HepG2 (cell line): ENCODE measurements at regions not wholly inside any gene's neighbourhood (a gene's known extent, or its start where the extent isn't known, plus 50 kb on each side); places are given as distances from the start of the nearest gene placed in this dataset.

Experiments
- CEBPG ChIP-seq: IDR thresholded peaks from 2 replicates; pipeline ENCODE4 v1.6.1; 2016
- HMG20B ChIP-seq: conservative IDR thresholded peaks from 2 replicates; pipeline ENCODE4 v1.6.1; 2016; ENCODE audit warnings: missing genetic modification reagents, missing compliant biosample characterization
- RAD21 ChIP-seq: fragments of 450-650 bp; formaldehyde crosslinking; IDR thresholded peaks from 2 replicates; pipeline ENCODE4 v1.5.0; 2020; ENCODE audit warnings: mild to moderate bottlenecking

DNA sequence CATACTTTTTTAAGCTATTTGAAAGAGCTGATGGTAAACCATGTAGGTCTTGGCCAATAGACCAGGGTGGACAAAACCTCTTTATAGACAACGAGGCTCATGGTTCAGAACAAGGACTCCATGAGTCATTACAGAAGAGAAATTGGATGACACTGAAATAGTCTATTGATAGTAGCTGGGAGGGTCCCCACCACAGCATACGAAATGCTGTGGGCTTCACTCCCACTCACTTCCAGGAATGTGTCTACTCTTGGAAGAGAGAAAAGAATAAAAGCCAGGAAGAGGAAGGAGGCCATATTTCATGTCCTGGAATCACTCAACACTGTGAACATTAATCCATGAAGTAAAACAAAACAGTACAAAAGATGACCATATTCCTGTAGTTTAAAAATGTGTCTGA is 82.3 kb upstream of the MXRA5 start:
- TF ChIP-seq RAD21 (CRISPR knock-in tag) (no peak), CEBPG (CRISPR knock-in tag) (no peak), HMG20B (no peak)
